ENCODE measurements at regions not wholly inside any gene's neighbourhood (a gene's known extent, or its start where the extent isn't known, plus 50 kb on each side); places are given as distances from the start of the nearest gene placed in this dataset.

GRCh38 chr18:73784853-73785252, 362.8 kb downstream of the FBXO15 start:
- no peak overlapping the region for H3K4me3 Mint-ChIP-seq

More at GRCh38 chr18:73784853-73785252, 362.8 kb downstream of the FBXO15 start:
- Histone ChIP-seq H3K4me2 (ENCODE audit: insufficient read depth, insufficient read length, low read length) (no peak overlapping the region), H2AFZ (ENCODE audit: low read length) (no peak overlapping the region), H3K9me3 (ENCODE audit: control insufficient read depth, low read depth, low read length) (no peaks in the 10 kb centered on the region), H3K4ac (ENCODE audit: low read depth, low read length) (no peak overlapping the region), H3K14ac (ENCODE audit: insufficient read depth, low read length) (no peak overlapping the region), H3K79me1 (ENCODE audit: insufficient read depth, low read depth, low read length, poor library complexity, severe bottlenecking) (no peaks in the 10 kb centered on the region), H3T11ph (ENCODE audit: low read length) (no peak overlapping the region), H2BK120ac (ENCODE audit: low read depth, low read length, poor library complexity, severe bottlenecking) (no peak overlapping the region), H3K9ac (ENCODE audit: extremely low read depth, insufficient read length, low read length) (no peak overlapping the region), H4K5ac (ENCODE audit: insufficient read length, low read depth, low read length) (no peak overlapping the region), H3K23me2 (ENCODE audit: insufficient read length, low read depth, low read length, poor library complexity, severe bottlenecking) (no peaks in the 10 kb centered on the region), H3K18ac (ENCODE audit: insufficient read length, low read depth, low read length) (no peak overlapping the region), H3K79me2 (ENCODE audit: insufficient read depth, low read length) (no peaks in the 10 kb centered on the region), H4K91ac (ENCODE audit: insufficient read length, low read depth, low read length) (no peak overlapping the region), H3K56ac (ENCODE audit: insufficient read length, low read depth, low read length) (no peak overlapping the region), H4K20me1 (ENCODE audit: control insufficient read depth, insufficient read depth, insufficient read length) (no peaks in the 10 kb centered on the region), H2BK5ac (ENCODE audit: insufficient read length, low read length) (no peak overlapping the region), H2AK5ac (ENCODE audit: insufficient read length, low read length) (no peak overlapping the region), H2BK15ac (ENCODE audit: low read depth, low read length) (no peak overlapping the region), H2BK12ac (ENCODE audit: insufficient read length, low read depth, low read length) (no peak overlapping the region), H3K4me1 (ENCODE audit: insufficient read depth, low read length) (no peaks in the 10 kb centered on the region; the same call in 1 of the 2 replicates), H3K23ac (ENCODE audit: insufficient read length, low read depth, low read length) (no peak overlapping the region), H2BK20ac (ENCODE audit: low read depth, low read length, poor library complexity, severe bottlenecking) (no peak overlapping the region), H3K27me3 (ENCODE audit: insufficient read depth, low read length) (no peaks in the 10 kb centered on the region), H3K27ac (ENCODE audit: insufficient read length, low read depth, low read length) (no peak overlapping the region), H4K8ac (replicated peaks; ENCODE audit: insufficient read length, low read depth, low read length) (no peak overlapping the region)
- Mint-ChIP-seq H3K9me3 (peaks cover 6 to 13% of the 10 kb centered on the region in 2 experiments), H3K36me3 (ENCODE audit: insufficient read depth in 1 of 3, low read depth in 3 of 3) (peaks cover 0 to 11% (median 7%) of the 10 kb centered on the region in 3 experiments; a peak in 3 of 7 replicates), H3K4me1 (peaks cover 11 to 13% of the 10 kb centered on the region in 2 experiments), H3K27ac (no peak overlapping the region), H3K27me3 (ENCODE audit: low read depth) (no peaks in the 10 kb centered on the region)
- no peak for TF ChIP-seq CTCF (conservative IDR thresholded peaks at IDR 0.05)
- DNase-seq: no peak
- no CpG with 5 or more reads among the region's 8 CpGs for WGBS (ENCODE audit: extremely low coverage, insufficient read length, low lambda C conversion rate)

Data from H9 (cell line).